IPS-20b (cell line): ENCODE measurements at regions not wholly inside any gene's neighbourhood (a gene's known extent, or its start where the extent isn't known, plus 50 kb on each side); places are given as distances from the start of the nearest gene placed in this dataset.
A peak's percentile ranks its signal among the peaks of the same experiment; 100 is the strongest.

Experiments
- H3K27ac ChIP-seq: one replicate; pipeline ENCODE4 v1.5.1; 2013; ENCODE audit warnings: low read length
- H3K27me3 ChIP-seq: 2 replicates; pipeline ENCODE4 v1.6.1; 2013; ENCODE audit warnings: mild to moderate bottlenecking, low read length, inconsistent platforms; ENCODE audit not compliant: insufficient read depth
- H3K36me3 ChIP-seq: 2 replicates; pipeline ENCODE4 v1.6.1; 2013; ENCODE audit warnings: low read depth, mild to moderate bottlenecking, inconsistent platforms, low read length, moderate library complexity; ENCODE audit not compliant: insufficient read depth
- H3K4me1 ChIP-seq: 2 replicates; pipeline ENCODE4 v1.6.1; 2013; ENCODE audit warnings: mild to moderate bottlenecking, control low read depth, inconsistent platforms, low read length, moderate library complexity; ENCODE audit not compliant: insufficient read depth
- H3K4me3 ChIP-seq: 2 replicates; pipeline ENCODE4 v1.5.1; 2013; ENCODE audit warnings: mild to moderate bottlenecking, low read length, inconsistent platforms
- H3K9ac ChIP-seq: 2 replicates; pipeline ENCODE4 v1.6.1; 2013; ENCODE audit warnings: low read depth, mild to moderate bottlenecking, inconsistent platforms, low read length, moderate library complexity
- H3K9me3 ChIP-seq: 2 replicates; pipeline ENCODE4 v1.6.1; 2013; ENCODE audit warnings: mild to moderate bottlenecking, low read depth, low read length, inconsistent platforms; ENCODE audit not compliant: insufficient read depth

DNA sequence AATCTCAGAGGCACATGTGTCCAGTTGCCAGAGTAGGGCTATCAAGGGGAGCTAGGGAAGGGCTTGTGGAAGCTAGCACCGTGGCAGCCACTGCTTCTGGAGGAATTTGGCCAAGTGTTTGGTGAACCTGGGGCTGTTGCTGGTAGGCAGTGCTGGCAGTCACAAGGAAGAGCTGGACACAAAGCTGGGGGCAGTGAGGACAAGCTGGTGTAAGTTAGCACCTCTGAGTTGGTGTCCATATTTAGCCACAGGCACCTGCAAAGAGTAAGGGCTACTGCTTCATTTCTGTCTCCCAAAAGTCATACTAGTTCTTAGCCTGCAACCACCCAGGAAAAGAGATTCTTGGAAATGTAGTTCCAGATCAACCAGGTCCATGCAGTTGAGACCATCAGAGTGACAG is 359.4 kb downstream of the CSNK1G3 start:
- Histone ChIP-seq H3K9ac (no peak overlapping the region), H3K4me1 (peaks cover 31% of the 10 kb centered on the region), H3K36me3 (no peaks in the 10 kb centered on the region)

DNA sequence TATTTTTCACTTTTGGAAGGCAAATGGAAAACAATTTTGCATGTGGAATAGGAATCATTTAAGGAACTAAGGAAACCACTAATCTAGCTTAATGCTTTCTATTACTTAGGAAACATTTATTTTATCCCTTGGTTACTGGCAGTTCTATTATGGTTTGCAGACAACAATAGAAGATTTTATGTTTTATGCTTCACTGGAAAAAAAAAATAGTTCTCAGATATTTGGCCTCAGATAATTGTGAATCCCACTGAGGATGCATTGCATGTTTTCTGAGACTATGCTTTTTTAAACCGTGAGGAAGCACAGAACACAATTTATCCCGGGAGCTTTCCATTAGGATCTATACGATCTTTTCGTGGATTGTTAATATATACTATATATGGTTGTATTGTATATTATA is 356.9 kb downstream of the CSNK1G3 start:
- H3K27me3 ChIP-seq = no peaks in the 10 kb centered on the region
- no peak overlapping the region for H3K27ac ChIP-seq
- H3K4me1 ChIP-seq = peaks cover 8% of the 10 kb centered on the region
- H3K4me3 ChIP-seq = no peak overlapping the region
- no peak overlapping the region for H3K9ac ChIP-seq
- no peaks in the 10 kb centered on the region for H3K36me3 ChIP-seq
- H3K9me3 ChIP-seq = no peaks in the 10 kb centered on the region

More for the DNA sequence above, 359.4 kb downstream of the CSNK1G3 start:
- Histone ChIP-seq H3K27ac (no peak overlapping the region), H3K9me3 (no peaks in the 10 kb centered on the region), H3K27me3 (no peaks in the 10 kb centered on the region), H3K4me3 (no peak overlapping the region)

DNA sequence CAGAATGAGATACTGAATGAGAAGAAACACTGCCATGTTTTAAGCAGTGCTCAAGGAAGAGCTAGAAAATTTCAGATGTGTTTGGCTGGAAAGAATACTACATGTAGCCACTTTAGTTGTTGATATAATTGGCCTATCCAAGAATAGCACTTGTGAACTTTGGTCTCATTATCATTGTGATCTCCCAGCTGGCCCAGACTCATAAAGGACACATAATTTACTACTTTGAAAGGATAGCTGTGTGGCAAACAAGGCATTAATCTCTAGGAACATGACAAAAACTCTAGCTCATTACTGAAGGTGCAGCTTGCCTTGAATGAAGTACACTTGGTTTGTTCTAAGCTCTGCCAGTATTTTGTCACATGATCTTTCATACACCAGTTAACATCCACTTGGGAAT is 356.3 kb downstream of the CSNK1G3 start:
- peaks cover 2% of the 10 kb centered on the region; the same call in 1 of the 2 replicates for H3K4me1 ChIP-seq
- no peaks in the 10 kb centered on the region for H3K27me3 ChIP-seq
- no peak overlapping the region for H3K4me3 ChIP-seq
- H3K27ac ChIP-seq = no peak overlapping the region
- no peak overlapping the region for H3K9ac ChIP-seq
- H3K36me3 ChIP-seq = no peaks in the 10 kb centered on the region
- no peaks in the 10 kb centered on the region for H3K9me3 ChIP-seq

DNA sequence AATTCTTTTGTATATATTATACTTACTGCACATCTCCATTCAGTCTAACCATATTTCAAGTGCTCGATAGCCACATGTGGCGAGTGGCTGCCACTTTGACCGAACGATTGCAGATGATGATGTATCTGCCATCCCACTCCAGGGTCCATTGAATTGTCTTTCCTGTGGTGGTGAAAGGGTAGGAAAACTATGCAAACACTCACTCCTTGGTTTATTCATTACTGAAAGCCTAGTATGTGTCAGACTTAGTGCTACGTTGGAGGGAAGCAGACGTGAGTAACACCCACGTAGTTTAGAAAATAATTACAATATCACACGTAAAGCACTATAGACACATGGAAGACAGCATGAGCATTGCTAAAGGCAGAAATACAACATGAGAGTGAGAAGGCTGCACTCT is 353.7 kb downstream of the CSNK1G3 start:
- Histone ChIP-seq H3K27ac (no peak overlapping the region), H3K36me3 (no peaks in the 10 kb centered on the region)

DNA sequence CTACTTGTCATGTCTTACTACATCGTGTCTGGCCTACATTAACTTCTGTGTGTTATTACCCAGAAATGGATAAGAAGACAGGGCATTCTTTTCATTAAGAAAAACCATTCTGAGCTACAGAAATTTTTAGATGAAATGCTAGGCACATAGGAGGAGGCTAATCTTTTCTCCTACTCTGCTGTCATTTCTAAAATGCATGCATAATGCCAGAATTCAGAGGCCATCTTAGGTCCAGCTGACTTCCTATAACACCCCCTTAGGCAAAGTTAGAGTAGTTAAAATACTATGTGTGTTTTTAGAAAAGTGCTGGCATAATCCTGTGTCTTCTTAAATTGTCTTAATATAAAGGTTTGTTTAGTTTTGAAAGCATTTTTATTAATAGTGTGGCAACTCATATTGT is 352.6 kb downstream of the CSNK1G3 start:
- H3K9me3 ChIP-seq = no peaks in the 10 kb centered on the region
- H3K27ac ChIP-seq = no peak overlapping the region
- H3K27me3 ChIP-seq = no peaks in the 10 kb centered on the region
- H3K36me3 ChIP-seq = no peaks in the 10 kb centered on the region
- no peak overlapping the region for H3K9ac ChIP-seq
- H3K4me1 ChIP-seq = no peaks in the 10 kb centered on the region
- H3K4me3 ChIP-seq = no peak overlapping the region

More for the DNA sequence above, 353.7 kb downstream of the CSNK1G3 start:
- Histone ChIP-seq H3K4me1 (no peaks in the 10 kb centered on the region), H3K27me3 (no peaks in the 10 kb centered on the region), H3K9ac (no peak overlapping the region), H3K9me3 (no peaks in the 10 kb centered on the region), H3K4me3 (no peak overlapping the region)

DNA sequence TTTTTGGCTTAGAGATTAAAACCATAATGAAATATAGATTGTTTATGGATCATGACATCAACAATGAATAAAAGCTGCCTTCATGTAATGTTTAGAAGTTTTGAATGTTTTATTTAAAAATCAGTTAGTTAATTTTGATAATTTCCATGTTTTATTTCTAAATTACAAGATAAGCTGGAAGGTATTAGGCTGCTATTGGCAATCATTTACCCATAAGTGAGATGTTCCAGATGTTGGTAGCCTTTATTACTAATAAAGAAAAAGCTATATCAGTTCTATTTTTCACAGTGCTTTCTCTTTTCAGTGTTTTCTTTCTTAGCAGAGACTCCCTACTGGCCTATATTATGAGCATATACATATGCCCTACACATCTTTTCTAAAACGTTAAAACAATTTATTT is 347.0 kb downstream of the CSNK1G3 start:
- no peaks in the 10 kb centered on the region for H3K36me3 ChIP-seq
- no peaks in the 10 kb centered on the region for H3K4me1 ChIP-seq
- H3K27ac ChIP-seq = no peak overlapping the region
- H3K27me3 ChIP-seq = no peaks in the 10 kb centered on the region
- no peak overlapping the region for H3K4me3 ChIP-seq
- no peaks in the 10 kb centered on the region for H3K9me3 ChIP-seq
- H3K9ac ChIP-seq = no peak overlapping the region

DNA sequence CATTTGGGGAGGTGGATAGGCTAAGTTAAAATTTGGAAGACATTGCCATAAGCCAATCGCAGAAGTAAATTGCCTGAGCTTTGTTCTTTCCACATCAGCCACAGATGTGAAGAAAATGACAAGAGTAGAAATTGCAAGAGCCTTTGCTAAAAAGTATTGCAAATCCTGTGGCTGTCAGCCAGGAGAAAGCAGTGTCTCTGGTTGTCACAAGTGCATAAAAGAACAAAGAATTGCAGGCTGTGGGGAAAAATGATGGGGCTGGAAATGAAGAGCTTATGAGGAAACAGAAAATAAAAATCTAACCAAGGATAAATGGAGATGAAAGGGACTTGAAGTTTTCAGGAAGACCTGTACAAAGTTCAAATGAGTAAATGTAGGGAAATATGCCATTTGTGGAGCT is 344.8 kb downstream of the CSNK1G3 start:
- Histone ChIP-seq H3K4me3 (no peak overlapping the region), H3K36me3 (no peaks in the 10 kb centered on the region), H3K4me1 (no peaks in the 10 kb centered on the region), H3K27me3 (no peaks in the 10 kb centered on the region), H3K27ac (no peak overlapping the region), H3K9me3 (no peaks in the 10 kb centered on the region), H3K9ac (no peak overlapping the region)

DNA sequence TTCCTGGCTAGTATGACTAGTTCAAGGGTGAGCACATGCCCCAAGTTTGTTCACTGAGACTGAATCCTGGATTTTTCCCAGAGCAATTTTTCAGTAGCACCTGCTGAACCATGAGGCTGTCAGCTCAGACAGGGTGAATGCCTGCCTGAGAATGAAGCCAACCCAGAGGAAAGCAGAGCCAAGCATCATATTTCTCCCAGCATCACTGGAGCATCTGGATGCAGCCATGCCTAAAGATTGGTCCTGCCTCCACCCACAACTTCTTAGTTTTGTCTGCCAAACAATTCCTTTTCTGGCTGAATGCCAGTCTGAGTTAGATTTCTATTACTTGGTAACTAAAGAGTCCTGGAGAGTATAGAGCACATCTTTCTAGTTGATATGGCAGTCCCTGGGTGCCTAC is 343.6 kb downstream of the CSNK1G3 start:
- Histone ChIP-seq H3K9ac (no peak overlapping the region), H3K27ac (no peak overlapping the region), H3K4me3 (no peak overlapping the region), H3K36me3 (no peaks in the 10 kb centered on the region), H3K4me1 (no peaks in the 10 kb centered on the region), H3K9me3 (no peaks in the 10 kb centered on the region), H3K27me3 (no peaks in the 10 kb centered on the region)

DNA sequence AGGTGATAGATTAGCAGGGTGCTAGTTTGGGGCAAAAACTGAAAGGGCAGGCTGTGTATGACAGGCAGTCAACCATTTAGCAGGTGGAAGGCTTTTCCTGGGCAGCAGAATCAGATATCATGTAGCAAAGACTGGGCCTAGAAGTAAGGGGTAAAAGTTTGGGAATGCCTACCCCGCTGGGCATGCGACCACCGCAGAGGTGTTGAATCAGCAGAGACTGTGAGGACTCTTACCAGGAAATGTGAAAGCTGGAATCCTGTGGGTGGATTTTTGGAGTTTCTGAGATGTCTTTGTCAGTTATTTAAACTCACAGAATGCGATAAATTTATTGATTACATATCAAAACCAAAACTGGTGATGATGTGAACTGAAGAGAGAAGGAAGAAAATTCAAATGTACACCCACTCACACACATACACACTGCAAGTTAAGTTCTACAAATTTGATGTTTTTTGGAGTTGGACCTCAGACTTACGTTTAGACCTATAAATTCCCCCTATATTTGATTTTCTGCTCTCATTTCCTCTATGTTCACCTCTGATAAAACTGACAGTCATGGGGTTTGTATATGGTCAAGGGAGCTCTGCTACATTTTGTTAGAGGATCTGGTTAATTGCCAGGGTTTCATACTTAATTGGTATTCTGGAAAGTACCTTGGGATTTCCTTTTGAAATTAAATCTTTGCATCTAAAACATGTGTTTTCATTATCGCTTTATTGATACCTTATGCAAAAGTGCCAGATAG is 333.6 kb downstream of the CSNK1G3 start:
- H3K27ac ChIP-seq = peak overlapping the region; percentile 20
- no peak overlapping the region for H3K4me3 ChIP-seq
- H3K27me3 ChIP-seq = no peaks in the 10 kb centered on the region

DNA sequence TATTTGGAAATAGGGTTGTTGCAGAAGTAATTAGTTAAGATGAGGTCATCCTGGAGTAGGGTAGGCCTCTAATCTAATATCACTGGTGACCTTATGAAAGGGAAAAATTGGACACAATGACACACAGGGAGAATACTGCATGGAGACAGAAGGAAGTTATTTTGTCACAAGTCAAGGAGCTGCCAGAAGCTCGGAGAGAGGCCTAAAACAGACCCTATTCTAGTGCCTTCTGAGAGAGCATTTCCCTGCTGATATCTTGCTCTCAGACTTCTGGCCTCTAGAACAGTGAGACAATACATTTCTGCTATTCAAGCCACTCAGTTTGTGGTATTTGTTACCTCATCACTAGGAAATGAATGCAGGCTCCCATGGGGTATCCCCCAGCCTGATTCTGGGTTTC is 332.9 kb downstream of the CSNK1G3 start:
- Histone ChIP-seq H3K4me1 (no peaks in the 10 kb centered on the region), H3K9ac (no peak overlapping the region), H3K36me3 (no peaks in the 10 kb centered on the region), H3K4me3 (no peak overlapping the region), H3K9me3 (no peaks in the 10 kb centered on the region), H3K27me3 (no peaks in the 10 kb centered on the region), H3K27ac (peak overlapping the region; percentile 20)

More for the DNA sequence above, 333.6 kb downstream of the CSNK1G3 start:
- Histone ChIP-seq H3K4me1 (no peaks in the 10 kb centered on the region), H3K36me3 (no peaks in the 10 kb centered on the region), H3K9ac (no peak overlapping the region), H3K9me3 (no peaks in the 10 kb centered on the region)

DNA sequence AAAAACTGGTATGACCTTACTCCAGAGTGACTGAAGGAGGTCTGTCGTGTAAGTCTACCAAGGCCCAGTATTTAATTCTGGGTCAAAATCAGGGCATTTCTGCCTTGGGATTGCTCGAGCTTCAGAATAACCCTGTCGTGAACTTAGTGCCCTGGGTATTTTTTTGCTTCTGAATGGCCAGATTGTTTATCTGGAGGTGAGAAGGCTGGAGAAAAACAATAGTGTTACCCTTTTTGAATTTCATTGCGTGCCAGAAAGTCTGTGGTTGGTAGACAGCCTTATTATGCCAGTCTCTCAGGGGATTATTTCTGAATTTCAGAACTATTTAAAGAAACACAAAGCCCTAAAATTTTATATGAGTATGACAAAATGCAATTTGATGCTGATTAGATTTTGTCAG is 323.4 kb downstream of the CSNK1G3 start:
- Histone ChIP-seq H3K4me1 (no peaks in the 10 kb centered on the region), H3K27me3 (no peaks in the 10 kb centered on the region), H3K27ac (no peak overlapping the region), H3K9ac (no peak overlapping the region), H3K36me3 (no peaks in the 10 kb centered on the region), H3K4me3 (no peak overlapping the region), H3K9me3 (no peaks in the 10 kb centered on the region)

DNA sequence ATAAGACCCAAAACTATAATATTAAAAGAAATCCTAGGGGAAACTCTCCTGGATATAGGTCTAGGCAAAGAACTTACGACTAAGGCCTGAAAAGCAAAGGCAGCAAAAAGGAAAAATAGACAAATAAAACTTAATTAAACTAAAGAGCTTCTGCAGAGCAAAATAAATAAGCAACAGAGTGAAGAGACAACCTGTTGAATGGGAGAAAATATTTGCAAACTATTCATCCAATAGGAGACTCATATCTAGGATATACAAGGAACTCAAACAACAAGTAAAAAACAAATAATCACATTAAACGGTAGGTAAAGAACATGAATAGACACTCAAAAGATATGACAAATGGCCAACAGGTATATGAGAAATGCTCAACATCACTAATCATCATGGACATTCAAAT is 318.6 kb downstream of the CSNK1G3 start:
- no peaks in the 10 kb centered on the region for H3K27me3 ChIP-seq
- H3K4me1 ChIP-seq = no peaks in the 10 kb centered on the region

More for the DNA sequence above, 318.6 kb downstream of the CSNK1G3 start:
- no peaks in the 10 kb centered on the region for H3K36me3 ChIP-seq
- H3K4me3 ChIP-seq = no peak overlapping the region
- H3K9ac ChIP-seq = no peak overlapping the region
- H3K9me3 ChIP-seq = peaks cover 1% of the 10 kb centered on the region; the same call in 1 of the 2 replicates
- no peak overlapping the region for H3K27ac ChIP-seq
